ENCODE measurements at regions not wholly inside any gene's neighbourhood (a gene's known extent, or its start where the extent isn't known, plus 50 kb on each side); places are given as distances from the start of the nearest gene placed in this dataset.

DNA sequence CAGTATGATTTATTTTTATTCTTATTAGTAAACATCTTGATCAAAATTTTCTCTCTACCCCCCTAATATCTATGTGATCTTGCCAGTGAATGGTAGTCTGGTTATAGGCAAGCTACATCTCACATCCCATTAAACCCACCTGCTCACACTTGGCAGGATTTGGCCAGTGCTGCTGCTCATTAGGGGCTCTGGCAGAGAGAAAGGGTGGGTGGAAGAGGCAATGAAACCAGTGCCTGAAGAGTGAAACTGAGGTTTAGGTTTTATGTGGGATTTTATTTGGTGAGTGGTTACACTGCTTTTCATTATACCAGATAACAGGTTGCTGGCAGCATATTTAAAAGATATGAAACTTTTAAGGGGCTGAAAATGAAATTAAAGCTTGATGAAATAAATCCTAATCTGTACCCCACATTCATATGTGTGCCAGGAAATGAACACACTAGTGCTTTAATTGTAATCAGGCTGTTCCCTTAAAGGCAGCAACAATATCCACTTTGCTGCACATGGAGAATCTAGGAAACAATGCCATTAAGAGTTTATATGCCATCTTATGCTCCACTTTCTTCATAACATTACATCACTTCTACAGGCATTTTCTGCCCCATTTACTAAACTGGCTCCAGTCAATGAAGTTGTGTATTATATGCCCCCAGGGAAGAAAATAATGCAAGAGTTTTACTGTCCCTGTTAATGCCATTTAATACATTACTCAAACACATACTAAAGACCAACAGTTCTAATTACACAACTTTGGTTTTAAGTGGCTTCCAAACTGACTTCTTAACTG lies 688.7 kb downstream of the MECOM start:
- H3K4me1 ChIP-seq (replicated peaks; ENCODE audit: insufficient read depth): no peaks in the 10 kb centered on the region
- ChIA-PET CTCF (no interaction called here), POLR2A (ENCODE audit: unreplicated experiment) (no interaction called here)
- no peaks in the 10 kb centered on the region for H3K27me3 ChIP-seq (ENCODE audit: insufficient read depth, low read depth)
- no peaks in the 10 kb centered on the region for H3K9me3 ChIP-seq (ENCODE audit: insufficient read depth, low read depth)
- BruUV-seq (replicated peaks): no TSS peak
- intact Hi-C loops (cut with micrococcal nuclease; ENCODE audit: unreplicated experiment): no loop called here
- no peak overlapping the region for H3K4me3 ChIP-seq
- no peaks in the 10 kb centered on the region for H3F3A ChIP-seq (ENCODE audit: insufficient read depth, low read depth)
- H2AFZ ChIP-seq: no peak overlapping the region
- H3K27ac ChIP-seq: no peak overlapping the region
- TF ChIP-seq, protein P1, sequence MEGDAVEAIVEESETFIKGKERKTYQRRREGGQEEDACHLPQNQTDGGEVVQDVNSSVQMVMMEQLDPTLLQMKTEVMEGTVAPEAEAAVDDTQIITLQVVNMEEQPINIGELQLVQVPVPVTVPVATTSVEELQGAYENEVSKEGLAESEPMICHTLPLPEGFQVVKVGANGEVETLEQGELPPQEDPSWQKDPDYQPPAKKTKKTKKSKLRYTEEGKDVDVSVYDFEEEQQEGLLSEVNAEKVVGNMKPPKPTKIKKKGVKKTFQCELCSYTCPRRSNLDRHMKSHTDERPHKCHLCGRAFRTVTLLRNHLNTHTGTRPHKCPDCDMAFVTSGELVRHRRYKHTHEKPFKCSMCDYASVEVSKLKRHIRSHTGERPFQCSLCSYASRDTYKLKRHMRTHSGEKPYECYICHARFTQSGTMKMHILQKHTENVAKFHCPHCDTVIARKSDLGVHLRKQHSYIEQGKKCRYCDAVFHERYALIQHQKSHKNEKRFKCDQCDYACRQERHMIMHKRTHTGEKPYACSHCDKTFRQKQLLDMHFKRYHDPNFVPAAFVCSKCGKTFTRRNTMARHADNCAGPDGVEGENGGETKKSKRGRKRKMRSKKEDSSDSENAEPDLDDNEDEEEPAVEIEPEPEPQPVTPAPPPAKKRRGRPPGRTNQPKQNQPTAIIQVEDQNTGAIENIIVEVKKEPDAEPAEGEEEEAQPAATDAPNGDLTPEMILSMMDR (conservative IDR thresholded peaks at IDR 0.05): no peak
- TF ChIP-seq EZH2 (IDR thresholded peaks at IDR 0.05; ENCODE audit: low read depth): no peak
- no peaks in the 10 kb centered on the region for H3K79me2 ChIP-seq (ENCODE audit: low read depth)
- H3K36me3 ChIP-seq (ENCODE audit: low read depth): no peaks in the 10 kb centered on the region
- no peaks in the 10 kb centered on the region for H4K20me1 ChIP-seq (ENCODE audit: insufficient read depth)
- no peaks in the 10 kb centered on the region for H3K9me2 ChIP-seq (ENCODE audit: insufficient read depth)
- H3K4me2 ChIP-seq: no peak overlapping the region
- DNase-seq: peak in 1 of 2 experiments; percentile 55

DNA sequence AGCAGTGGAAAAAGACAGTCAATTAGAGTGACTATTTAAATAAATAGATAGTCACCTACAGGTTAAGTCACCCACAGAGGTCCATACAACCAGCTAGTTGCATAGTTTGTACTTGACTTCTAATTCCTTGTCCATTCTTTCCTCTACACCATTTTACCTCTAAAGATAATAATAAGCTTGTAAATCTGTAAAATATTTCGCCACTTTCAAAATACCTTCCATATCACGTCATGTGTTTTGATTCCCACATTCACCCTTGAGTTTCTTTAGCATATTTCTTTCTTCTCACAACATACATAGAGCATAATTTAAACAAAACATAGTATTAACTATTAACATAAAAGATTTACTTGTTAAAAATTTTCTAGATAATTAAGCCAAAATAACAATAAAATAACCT lies 689.6 kb downstream of the MECOM start:
- no peaks in the 10 kb centered on the region for H3K4me1 ChIP-seq (replicated peaks; ENCODE audit: insufficient read depth)
- H3K4me2 ChIP-seq: no peak overlapping the region
- TF ChIP-seq EZH2 (IDR thresholded peaks at IDR 0.05; ENCODE audit: low read depth): no peak
- TF ChIP-seq, protein P1 (conservative IDR thresholded peaks at IDR 0.05): no peak
- no peaks in the 10 kb centered on the region for H3K79me2 ChIP-seq (ENCODE audit: low read depth)
- no peaks in the 10 kb centered on the region for H3F3A ChIP-seq (ENCODE audit: insufficient read depth, low read depth)
- no peaks in the 10 kb centered on the region for H3K27me3 ChIP-seq (ENCODE audit: insufficient read depth, low read depth)
- H3K36me3 ChIP-seq (ENCODE audit: low read depth): no peaks in the 10 kb centered on the region
- DNase-seq: no peak
- no peak overlapping the region for H2AFZ ChIP-seq
- ChIA-PET POLR2A (ENCODE audit: unreplicated experiment) (no interaction called here), CTCF (no interaction called here)
- H3K9me3 ChIP-seq (ENCODE audit: insufficient read depth, low read depth): no peaks in the 10 kb centered on the region
- no peaks in the 10 kb centered on the region for H3K9me2 ChIP-seq (ENCODE audit: insufficient read depth)
- H3K27ac ChIP-seq: no peak overlapping the region
- no peaks in the 10 kb centered on the region for H4K20me1 ChIP-seq (ENCODE audit: insufficient read depth)
- BruUV-seq (replicated peaks): no TSS peak
- intact Hi-C loops (cut with micrococcal nuclease; ENCODE audit: unreplicated experiment): no loop called here
- no peak overlapping the region for H3K4me3 ChIP-seq

DNA sequence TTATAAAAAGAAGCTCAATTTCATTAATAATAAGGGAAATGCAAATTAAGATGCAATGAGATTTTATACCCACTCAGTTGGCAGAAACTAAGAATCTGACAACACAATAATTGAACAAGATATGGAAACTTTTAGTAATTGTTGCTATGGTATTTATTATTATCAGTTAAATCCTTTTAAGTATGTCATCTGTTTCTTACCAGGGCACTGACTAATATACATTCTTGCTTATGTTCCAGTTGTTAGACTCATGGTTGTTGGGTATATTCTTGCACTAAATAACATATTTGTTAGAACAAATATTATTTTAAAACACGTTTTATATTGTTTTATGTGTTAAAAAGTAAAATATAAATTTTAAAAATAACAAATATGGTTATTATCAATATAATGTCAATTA lies 690.3 kb downstream of the MECOM start:
- no peaks in the 10 kb centered on the region for H4K20me1 ChIP-seq (ENCODE audit: insufficient read depth)
- no peak overlapping the region for H3K4me3 ChIP-seq
- H3K9me2 ChIP-seq (ENCODE audit: insufficient read depth): no peaks in the 10 kb centered on the region
- DNase-seq: no peak
- intact Hi-C loops (cut with micrococcal nuclease; ENCODE audit: unreplicated experiment): no loop called here
- no peak overlapping the region for H2AFZ ChIP-seq
- no peaks in the 10 kb centered on the region for H3K79me2 ChIP-seq (ENCODE audit: low read depth)
- H3K36me3 ChIP-seq (ENCODE audit: low read depth): no peaks in the 10 kb centered on the region
- POLR2A ChIA-PET (ENCODE audit: unreplicated experiment): interaction anchor here (0.7 kb wide), 1 partner anchor 30 kb away, joined by 6 read pairs; no protein-coding TSS in a partner anchor
- no peak overlapping the region for H3K27ac ChIP-seq
- no peak overlapping the region for H3K4me2 ChIP-seq
- no peaks in the 10 kb centered on the region for H3F3A ChIP-seq (ENCODE audit: insufficient read depth, low read depth)
- no peaks in the 10 kb centered on the region for H3K27me3 ChIP-seq (ENCODE audit: insufficient read depth, low read depth)
- CTCF ChIA-PET: no interaction called here
- no peaks in the 10 kb centered on the region for H3K9me3 ChIP-seq (ENCODE audit: insufficient read depth, low read depth)
- no peak for TF ChIP-seq EZH2 (IDR thresholded peaks at IDR 0.05; ENCODE audit: low read depth)
- TF ChIP-seq, protein P1 (conservative IDR thresholded peaks at IDR 0.05): no peak
- no TSS peak for BruUV-seq (replicated peaks)
- H3K4me1 ChIP-seq (replicated peaks; ENCODE audit: insufficient read depth): no peaks in the 10 kb centered on the region

All from PC-9 (cell line).